HG03575 (cell line): ENCODE measurements at regions not wholly inside any gene's neighbourhood (a gene's known extent, or its start where the extent isn't known, plus 50 kb on each side); places are given as distances from the start of the nearest gene placed in this dataset.
"Not testable (repeated sequence)": the region's sequence is repeated elsewhere in the genome, so short reads cannot be mapped to it uniquely, and the experiment has no call there.

Experiments used
- ATAC-seq: cut with Tn5 transposase; IDR thresholded peaks from one replicate; pipeline ENCODE4 v1.9.1; 2021; ENCODE audit not compliant: unreplicated experiment, insufficient number of reproducible peaks, low FRiP score; ENCODE audit errors: extremely low read depth

- ATAC-seq = no peak
These were observed 1138.4 kb downstream of the RPIA start for GRCh38 chr2:89829828-89830227.

- ATAC-seq = peak; percentile 27
These were observed 1139.1 kb downstream of the RPIA start for GRCh38 chr2:89830341-89831218.

- no peak for ATAC-seq
These were observed 1140.4 kb downstream of the RPIA start for GRCh38 chr2:89831641-89832498.

- peak; percentile 32 for ATAC-seq
These were observed 1141.8 kb downstream of the RPIA start for GRCh38 chr2:89833116-89833779.

GRCh38 chr2:89833780-89834117 lies 1142.3 kb downstream of the RPIA start:
- no peak for ATAC-seq

GRCh38 chr2:89834306-89834705 lies 1142.8 kb downstream of the RPIA start:
- no peak for ATAC-seq

- ATAC-seq = not testable (repeated sequence)
These were observed 1144.9 kb downstream of the RPIA start for GRCh38 chr2:89836326-89836725.

GRCh38 chr2:89837962-89838625 lies 1146.6 kb downstream of the RPIA start:
- no peak for ATAC-seq

GRCh38 chr2:89840175-89840574 lies 1148.7 kb downstream of the RPIA start:
- not testable (repeated sequence) for ATAC-seq

- ATAC-seq = not testable (repeated sequence)
These were observed 1149.5 kb downstream of the RPIA start for GRCh38 chr2:89840781-89841475.

- no peak for ATAC-seq
These were observed 1150.0 kb downstream of the RPIA start for GRCh38 chr2:89841476-89841840.

GRCh38 chr2:89842180-89842908 lies 1150.9 kb downstream of the RPIA start:
- no peak for ATAC-seq

- ATAC-seq = no peak
These were observed 1152.9 kb downstream of the RPIA start for GRCh38 chr2:89844221-89844943.

- ATAC-seq = no peak
These were observed 1154.1 kb downstream of the RPIA start for GRCh38 chr2:89845532-89845931.

GRCh38 chr2:89848114-89848513 lies 1156.6 kb downstream of the RPIA start:
- ATAC-seq = no peak

- ATAC-seq = no peak
These were observed 1157.4 kb downstream of the RPIA start for GRCh38 chr2:89848763-89849368.

- ATAC-seq = no peak
These were observed 1158.3 kb downstream of the RPIA start for GRCh38 chr2:89849731-89850130.
